ENCODE measurements at regions not wholly inside any gene's neighbourhood (a gene's known extent, or its start where the extent isn't known, plus 50 kb on each side); places are given as distances from the start of the nearest gene placed in this dataset.

DNA sequence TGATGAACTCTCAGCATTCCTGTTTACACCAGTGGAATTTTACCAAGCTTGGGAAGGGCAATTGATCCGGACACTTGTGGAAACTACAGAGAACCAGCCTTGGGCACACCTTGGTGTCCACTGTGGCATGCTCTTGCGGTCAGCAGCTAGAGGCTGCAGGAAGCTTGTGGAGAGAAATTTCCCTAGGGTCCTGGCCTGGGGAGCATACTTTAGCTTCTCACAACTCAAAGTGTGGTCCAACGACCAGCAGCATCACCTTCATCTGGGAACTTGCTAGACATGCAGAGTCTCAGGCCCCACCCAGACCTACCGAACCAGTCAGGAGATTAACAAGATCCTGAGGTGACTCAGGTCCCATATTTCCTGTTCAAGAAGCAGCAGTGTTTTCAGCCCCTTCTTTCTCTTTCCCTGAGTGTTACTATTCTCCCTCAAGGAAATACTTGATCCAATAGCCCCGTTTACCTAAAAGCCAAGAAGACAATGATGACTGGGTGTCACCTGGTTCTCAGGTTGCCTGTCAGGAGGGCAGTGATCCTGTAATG is 55.7 kb upstream of the KCNE2 start:
- TF ChIP-seq, protein P1, sequence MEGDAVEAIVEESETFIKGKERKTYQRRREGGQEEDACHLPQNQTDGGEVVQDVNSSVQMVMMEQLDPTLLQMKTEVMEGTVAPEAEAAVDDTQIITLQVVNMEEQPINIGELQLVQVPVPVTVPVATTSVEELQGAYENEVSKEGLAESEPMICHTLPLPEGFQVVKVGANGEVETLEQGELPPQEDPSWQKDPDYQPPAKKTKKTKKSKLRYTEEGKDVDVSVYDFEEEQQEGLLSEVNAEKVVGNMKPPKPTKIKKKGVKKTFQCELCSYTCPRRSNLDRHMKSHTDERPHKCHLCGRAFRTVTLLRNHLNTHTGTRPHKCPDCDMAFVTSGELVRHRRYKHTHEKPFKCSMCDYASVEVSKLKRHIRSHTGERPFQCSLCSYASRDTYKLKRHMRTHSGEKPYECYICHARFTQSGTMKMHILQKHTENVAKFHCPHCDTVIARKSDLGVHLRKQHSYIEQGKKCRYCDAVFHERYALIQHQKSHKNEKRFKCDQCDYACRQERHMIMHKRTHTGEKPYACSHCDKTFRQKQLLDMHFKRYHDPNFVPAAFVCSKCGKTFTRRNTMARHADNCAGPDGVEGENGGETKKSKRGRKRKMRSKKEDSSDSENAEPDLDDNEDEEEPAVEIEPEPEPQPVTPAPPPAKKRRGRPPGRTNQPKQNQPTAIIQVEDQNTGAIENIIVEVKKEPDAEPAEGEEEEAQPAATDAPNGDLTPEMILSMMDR (IDR thresholded peaks at IDR 0.05; ENCODE audit: borderline replicate concordance, control extremely low read depth, extremely low read depth, insufficient read depth, missing control alignments) = no peak
- in situ Hi-C loops (cut with MboI; ENCODE audit: low sequenced_read_pairs, unreplicated experiment) = no loop called here
- no peak for DNase-seq (ENCODE audit: low spot score)

DNA sequence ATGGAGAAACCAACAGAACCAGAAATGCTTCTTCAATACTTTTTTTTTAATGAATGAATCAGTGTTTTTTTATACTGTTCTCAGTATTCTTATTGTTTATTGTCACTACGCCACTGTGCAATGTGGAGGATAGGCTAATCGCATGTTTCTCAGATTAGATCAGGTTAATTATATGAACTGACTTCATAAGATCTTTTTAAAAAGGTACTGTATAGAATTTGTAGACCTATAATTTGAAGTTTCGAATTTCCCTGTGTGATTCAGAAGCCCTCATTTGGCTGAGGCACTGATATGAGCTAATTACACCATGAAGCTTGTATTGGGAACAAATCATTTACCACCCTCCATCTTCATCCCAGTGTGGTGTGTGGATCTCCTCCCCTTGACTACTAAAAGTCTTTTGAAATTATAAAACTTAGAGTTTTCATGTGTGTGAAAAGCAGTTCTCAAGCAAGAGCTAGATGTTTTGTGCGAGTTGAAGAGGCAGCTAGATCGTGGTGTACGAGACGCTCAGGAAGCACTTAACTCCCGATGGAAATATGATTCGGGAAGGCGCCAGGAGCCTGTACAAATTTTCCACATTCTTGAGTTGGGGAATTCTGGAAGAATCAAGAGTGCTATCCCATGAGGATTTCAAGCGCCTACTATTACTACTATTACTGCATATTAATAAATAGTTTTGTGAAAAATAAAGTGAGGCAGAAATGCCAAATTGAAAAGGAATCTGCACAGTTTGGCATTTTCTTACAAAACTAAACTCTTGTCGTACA is 52.1 kb upstream of the KCNE2 start:
- no peak for DNase-seq (ENCODE audit: low spot score)
- in situ Hi-C loops (cut with MboI; ENCODE audit: low sequenced_read_pairs, unreplicated experiment) = no loop called here
- TF ChIP-seq, protein P1 (IDR thresholded peaks at IDR 0.05; ENCODE audit: borderline replicate concordance, control extremely low read depth, extremely low read depth, insufficient read depth, missing control alignments) = no peak

DNA sequence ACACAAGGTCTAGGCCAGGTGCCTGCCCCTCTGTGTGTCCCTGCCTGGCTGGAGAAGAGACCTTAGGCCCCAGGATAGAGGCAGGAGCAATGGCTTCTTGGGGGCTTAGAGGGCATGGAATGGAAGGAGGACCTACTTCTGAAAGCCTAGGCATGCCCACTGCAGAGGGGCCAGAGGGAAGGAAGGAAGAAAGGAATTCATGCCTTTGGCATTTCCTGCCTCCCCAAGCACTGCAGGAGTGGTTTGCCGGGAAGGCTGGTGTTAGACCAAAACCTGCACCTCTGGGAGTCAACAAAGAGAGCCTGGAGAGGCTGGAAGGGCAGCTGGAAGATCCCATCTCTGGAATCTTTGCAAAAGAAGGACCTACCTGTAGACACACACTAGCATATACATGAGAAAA is 50.7 kb upstream of the KCNE2 start:
- DNase-seq (ENCODE audit: low spot score) = no peak
- TF ChIP-seq, protein P1 (IDR thresholded peaks at IDR 0.05; ENCODE audit: borderline replicate concordance, control extremely low read depth, extremely low read depth, insufficient read depth, missing control alignments) = no peak
- in situ Hi-C loops (cut with MboI; ENCODE audit: low sequenced_read_pairs, unreplicated experiment) = no loop called here

Data from GM13976 (cell line).